ENCODE measurements at regions not wholly inside any gene's neighbourhood (a gene's known extent, or its start where the extent isn't known, plus 50 kb on each side); places are given as distances from the start of the nearest gene placed in this dataset.

DNA sequence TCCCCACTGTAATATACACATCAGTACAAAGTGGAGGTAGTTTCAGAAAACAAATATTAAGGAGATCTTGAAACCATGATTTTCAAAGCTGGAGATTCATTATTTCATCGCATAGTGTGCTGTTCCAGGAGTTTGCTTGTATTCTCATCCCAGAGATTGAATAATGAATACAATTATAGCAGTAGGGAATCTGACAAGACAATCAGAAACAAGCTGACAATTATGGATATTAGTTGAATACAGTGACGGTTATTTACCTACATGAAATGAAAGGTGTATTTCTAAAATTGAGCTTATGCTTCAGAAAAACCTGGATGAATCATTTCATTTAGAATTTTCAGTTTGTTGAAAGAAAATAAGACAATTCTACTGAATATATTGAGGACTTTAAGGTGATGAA, 2119.0 kb downstream of the MRPL39 start:
- intact Hi-C loops (cut with DNase I) = no loop called here

DNA sequence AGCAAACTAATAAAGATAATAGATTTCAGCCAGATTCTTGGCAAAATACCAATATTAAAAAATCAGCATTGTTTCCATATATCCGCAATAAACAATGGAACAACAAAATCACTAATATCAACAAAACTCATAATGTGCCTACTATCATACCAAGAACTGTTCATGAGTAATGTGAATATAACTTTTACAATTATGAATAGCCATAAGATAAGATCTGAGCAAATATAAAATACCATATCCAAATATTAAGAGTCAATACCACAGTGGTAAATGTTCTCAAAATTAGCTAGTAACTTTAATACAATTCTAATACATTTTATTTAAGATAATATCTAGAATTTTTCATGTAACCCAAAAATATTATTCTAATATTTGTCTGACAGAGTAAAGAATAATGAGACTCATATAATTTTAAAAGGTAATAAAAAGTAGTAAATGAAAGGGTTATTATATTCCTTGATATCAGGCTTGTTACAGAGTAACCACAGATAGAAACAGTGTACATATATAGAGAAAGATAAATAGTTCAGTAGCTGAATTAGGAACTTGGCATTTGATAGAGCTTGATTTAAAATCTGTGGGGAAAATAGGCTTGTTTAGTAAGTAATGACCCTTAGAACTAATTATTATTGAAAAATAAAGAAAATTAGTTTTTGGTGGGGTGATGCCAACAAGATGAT, 2126.6 kb downstream of the MRPL39 start:
- Histone ChIP-seq H3K27ac (ENCODE audit: low read length) (no peak overlapping the region), H3K4me1 (ENCODE audit: control insufficient read depth, insufficient read depth, low read length) (no peaks in the 10 kb centered on the region), H3K27me3 (ENCODE audit: control insufficient read depth, insufficient read depth) (no peaks in the 10 kb centered on the region), H3K9me3 (ENCODE audit: control insufficient read depth, low read length) (no peaks in the 10 kb centered on the region), H3K4me3 (ENCODE audit: low read length) (no peak overlapping the region)
- ATAC-seq = no peak
- intact Hi-C loops (cut with DNase I) = no loop called here
- no peak for DNase-seq
- 90% methylated on average over 1 of the region's 1 CpG for WGBS

More for the DNA sequence above, 2119.0 kb downstream of the MRPL39 start:
- WGBS = 80% methylated on average over 2 of the region's 2 CpGs
- Histone ChIP-seq H3K4me3 (ENCODE audit: low read length) (no peak overlapping the region), H3K27me3 (ENCODE audit: control insufficient read depth, insufficient read depth) (no peaks in the 10 kb centered on the region), H3K9me3 (ENCODE audit: control insufficient read depth, low read length) (no peaks in the 10 kb centered on the region), H3K4me1 (ENCODE audit: control insufficient read depth, insufficient read depth, low read length) (no peaks in the 10 kb centered on the region), H3K27ac (ENCODE audit: low read length) (no peak overlapping the region)
- ATAC-seq (no peak), DNase-seq (no peak)

DNA sequence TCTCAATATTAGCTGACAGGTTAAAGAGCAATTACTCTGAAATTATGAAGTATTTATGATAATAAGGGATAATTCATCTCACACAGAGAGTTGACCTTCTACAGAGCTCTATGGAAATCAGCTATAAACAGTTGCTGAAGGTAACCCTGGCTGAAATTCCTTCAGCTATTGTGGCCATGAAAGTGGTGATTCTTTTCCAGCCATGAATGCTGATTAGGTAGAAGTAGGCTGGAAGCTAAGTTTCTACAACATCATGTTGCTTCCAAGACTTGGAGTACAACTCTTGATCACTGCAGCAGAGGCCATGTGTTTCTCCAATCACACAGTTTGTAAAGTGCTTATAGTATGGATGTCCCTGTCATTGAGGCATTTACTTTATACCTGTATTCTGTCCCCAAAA, 2128.9 kb downstream of the MRPL39 start:
- Histone ChIP-seq H3K9me3 (ENCODE audit: control insufficient read depth, low read length) (no peaks in the 10 kb centered on the region), H3K27me3 (ENCODE audit: control insufficient read depth, insufficient read depth) (no peaks in the 10 kb centered on the region), H3K27ac (ENCODE audit: low read length) (no peak overlapping the region), H3K4me3 (ENCODE audit: low read length) (no peak overlapping the region), H3K4me1 (ENCODE audit: control insufficient read depth, insufficient read depth, low read length) (no peaks in the 10 kb centered on the region)
- intact Hi-C loops (cut with DNase I) = no loop called here
- DNase-seq = no peak
- ATAC-seq = no peak

DNA sequence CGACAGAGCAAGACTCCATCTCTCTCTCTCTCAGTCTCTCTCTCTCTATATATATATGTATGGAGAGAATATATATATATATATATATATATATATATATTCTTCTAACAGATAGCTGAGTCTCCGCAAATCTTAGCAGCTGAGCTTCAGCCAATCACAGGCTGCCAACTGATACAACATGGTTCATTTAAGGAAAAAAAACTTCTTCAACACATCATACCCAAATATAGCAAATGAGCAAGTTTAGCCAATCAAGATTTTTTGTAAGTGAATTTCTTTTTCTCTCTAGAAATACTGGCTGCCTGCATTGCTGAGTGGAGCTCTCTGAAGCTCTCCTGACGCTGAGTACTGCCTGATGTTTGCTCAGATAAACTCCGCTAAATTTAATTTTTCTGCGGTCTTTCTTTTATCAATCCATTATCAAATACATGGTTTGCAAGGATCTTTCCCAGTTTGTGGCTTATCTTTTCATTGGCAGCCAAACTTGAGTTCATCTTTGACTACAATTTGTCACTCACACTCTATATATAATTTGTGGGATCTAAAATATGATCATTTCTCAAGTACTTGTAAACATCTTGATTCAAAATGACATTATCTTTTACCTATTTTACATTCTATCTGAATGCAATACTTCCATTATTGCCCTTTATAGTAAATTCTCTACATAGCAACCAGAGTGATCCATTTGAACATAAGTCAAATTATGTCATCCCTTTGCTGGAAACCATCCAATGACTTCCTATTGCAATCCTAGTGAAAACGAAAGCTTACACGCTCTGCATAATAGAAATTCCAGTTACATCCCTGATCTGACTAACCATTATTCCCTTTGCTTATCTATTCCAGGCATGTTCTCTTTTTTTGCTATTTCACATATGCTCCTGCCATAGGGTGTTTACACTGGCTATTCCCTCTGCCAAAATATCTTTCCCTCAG, 2131.7 kb downstream of the MRPL39 start:
- no peaks in the 10 kb centered on the region for H3K9me3 ChIP-seq (ENCODE audit: control insufficient read depth, low read length)
- no peak overlapping the region for H3K27ac ChIP-seq (ENCODE audit: low read length)
- DNase-seq (no peak), ATAC-seq (no peak)
- H3K4me1 ChIP-seq (ENCODE audit: control insufficient read depth, insufficient read depth, low read length) = no peaks in the 10 kb centered on the region
- WGBS = 50% methylated on average over 7 of the region's 7 CpGs
- H3K4me3 ChIP-seq (ENCODE audit: low read length) = no peak overlapping the region
- intact Hi-C loops (cut with DNase I) = no loop called here
- no peaks in the 10 kb centered on the region for H3K27me3 ChIP-seq (ENCODE audit: control insufficient read depth, insufficient read depth)

DNA sequence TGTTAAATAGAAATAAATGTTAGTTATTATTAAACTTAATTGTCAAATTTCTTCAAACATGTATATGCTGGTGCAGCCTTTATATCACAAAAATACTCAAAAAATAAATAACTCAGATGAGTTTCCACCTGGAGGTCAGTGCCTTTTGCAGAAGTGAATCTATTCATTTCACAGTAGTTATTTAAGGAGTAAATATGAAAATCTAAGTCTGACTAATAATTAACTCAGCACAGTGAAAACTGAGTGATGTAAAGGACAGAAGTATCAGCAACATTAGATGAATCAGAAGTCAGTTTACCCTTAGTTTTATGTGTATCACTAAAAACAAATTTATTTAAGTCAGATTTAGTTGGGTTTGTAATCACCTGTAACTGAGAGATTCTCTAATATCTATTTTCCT, 2135.4 kb downstream of the MRPL39 start:
- Histone ChIP-seq H3K9me3 (ENCODE audit: control insufficient read depth, low read length) (no peaks in the 10 kb centered on the region), H3K4me1 (ENCODE audit: control insufficient read depth, insufficient read depth, low read length) (no peaks in the 10 kb centered on the region), H3K27me3 (ENCODE audit: control insufficient read depth, insufficient read depth) (no peaks in the 10 kb centered on the region), H3K4me3 (ENCODE audit: low read length) (no peak overlapping the region), H3K27ac (ENCODE audit: low read length) (no peak overlapping the region)
- intact Hi-C loops (cut with DNase I) = no loop called here
- ATAC-seq (no peak), DNase-seq (no peak)

DNA sequence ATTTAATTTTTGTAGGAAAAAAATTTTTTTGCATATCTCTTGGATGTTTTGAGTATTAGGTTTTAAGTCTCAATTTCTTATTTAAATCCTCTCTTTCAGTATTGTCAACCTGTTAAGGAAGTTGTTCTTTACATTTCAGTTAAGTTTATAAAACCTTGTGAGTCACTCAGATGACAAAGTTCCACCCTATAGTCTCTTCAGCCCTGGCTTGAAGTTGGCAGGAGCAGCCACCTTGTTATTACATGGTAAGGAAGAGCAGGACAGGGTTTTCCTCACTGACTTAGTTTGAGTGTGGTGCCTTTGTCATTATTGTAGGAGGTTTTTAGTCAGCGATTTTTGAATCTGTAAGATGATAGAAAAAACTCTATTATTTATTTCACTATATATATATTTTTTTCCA, 2143.9 kb downstream of the MRPL39 start:
- no peaks in the 10 kb centered on the region for H3K9me3 ChIP-seq (ENCODE audit: control insufficient read depth, low read length)
- 82% methylated on average over 1 of the region's 1 CpG for WGBS
- intact Hi-C loops (cut with DNase I) = no loop called here
- DNase-seq = no peak
- ATAC-seq = no peak
- H3K27ac ChIP-seq (ENCODE audit: low read length) = no peak overlapping the region
- H3K27me3 ChIP-seq (ENCODE audit: control insufficient read depth, insufficient read depth) = no peaks in the 10 kb centered on the region
- no peak overlapping the region for H3K4me3 ChIP-seq (ENCODE audit: low read length)
- no peaks in the 10 kb centered on the region for H3K4me1 ChIP-seq (ENCODE audit: control insufficient read depth, insufficient read depth, low read length)

DNA sequence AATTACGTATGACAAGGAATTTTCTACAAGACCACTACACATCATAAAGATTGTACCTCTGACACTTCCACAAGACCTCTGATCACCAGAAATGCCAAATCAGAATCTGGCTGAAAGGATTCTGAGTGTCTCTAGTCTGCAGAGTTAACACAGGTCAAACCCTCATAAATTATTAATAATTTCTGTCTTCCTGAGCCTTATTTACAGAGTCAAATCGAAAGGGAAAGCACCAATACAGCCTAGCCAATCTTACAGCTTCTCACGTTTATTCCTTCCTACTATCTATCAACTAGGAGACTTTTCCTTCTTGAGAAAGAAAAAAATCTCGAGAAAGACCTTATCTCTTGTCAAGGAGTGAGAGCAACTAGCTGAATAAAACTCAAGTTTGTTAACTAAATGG, 2151.6 kb downstream of the MRPL39 start:
- no peak for ATAC-seq
- WGBS = 55% methylated on average over 4 of the region's 4 CpGs
- H3K4me1 ChIP-seq (ENCODE audit: control insufficient read depth, insufficient read depth, low read length) = no peaks in the 10 kb centered on the region
- no peak overlapping the region for H3K4me3 ChIP-seq (ENCODE audit: low read length)
- H3K9me3 ChIP-seq (ENCODE audit: control insufficient read depth, low read length) = no peaks in the 10 kb centered on the region
- H3K27ac ChIP-seq (ENCODE audit: low read length) = no peak overlapping the region
- no peaks in the 10 kb centered on the region for H3K27me3 ChIP-seq (ENCODE audit: control insufficient read depth, insufficient read depth)
- no peak for DNase-seq
- intact Hi-C loops (cut with DNase I) = no loop called here

DNA sequence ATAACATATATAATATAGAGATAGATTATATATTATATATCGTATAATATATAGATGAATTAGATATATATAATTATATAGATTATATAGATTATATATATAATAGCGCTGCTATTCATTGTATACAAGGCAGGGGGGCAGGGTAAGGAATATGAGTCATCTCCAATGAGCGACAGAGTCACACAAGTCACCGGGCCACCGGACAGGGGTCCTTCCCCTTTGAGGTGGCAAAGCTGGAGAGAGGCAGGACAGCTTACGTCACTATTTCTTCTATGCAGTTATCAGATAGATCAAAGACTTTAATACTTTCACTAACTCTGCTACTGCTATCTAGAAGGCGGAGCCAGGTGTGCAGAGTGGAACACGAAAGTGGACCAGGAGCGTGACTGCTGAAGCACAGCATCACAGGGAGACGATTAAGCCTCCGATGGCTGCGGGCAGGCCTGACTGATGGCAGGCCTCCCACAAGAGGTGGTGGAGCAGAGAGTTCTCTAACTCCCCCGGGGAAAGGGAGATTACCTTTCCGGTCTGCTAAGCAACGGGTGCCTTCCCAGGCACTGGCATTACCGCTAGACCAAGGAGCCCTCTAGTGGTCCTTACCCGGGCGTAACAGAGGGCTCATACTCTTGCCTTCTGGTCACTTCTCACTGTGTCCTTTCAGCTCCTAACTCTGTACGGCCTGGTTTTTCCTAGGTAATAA, 2154.7 kb downstream of the MRPL39 start:
- Histone ChIP-seq H3K9me3 (ENCODE audit: control insufficient read depth, low read length) (no peaks in the 10 kb centered on the region), H3K27ac (ENCODE audit: low read length) (no peak overlapping the region), H3K4me1 (ENCODE audit: control insufficient read depth, insufficient read depth, low read length) (no peaks in the 10 kb centered on the region), H3K4me3 (ENCODE audit: low read length) (no peak overlapping the region), H3K27me3 (ENCODE audit: control insufficient read depth, insufficient read depth) (no peaks in the 10 kb centered on the region)
- ATAC-seq = no peak
- peak in 2 of 3 donors; percentile 20 to 23 for DNase-seq
- intact Hi-C loops (cut with DNase I) = no loop called here
- WGBS = 41% methylated on average over 19 of the region's 19 CpGs

DNA sequence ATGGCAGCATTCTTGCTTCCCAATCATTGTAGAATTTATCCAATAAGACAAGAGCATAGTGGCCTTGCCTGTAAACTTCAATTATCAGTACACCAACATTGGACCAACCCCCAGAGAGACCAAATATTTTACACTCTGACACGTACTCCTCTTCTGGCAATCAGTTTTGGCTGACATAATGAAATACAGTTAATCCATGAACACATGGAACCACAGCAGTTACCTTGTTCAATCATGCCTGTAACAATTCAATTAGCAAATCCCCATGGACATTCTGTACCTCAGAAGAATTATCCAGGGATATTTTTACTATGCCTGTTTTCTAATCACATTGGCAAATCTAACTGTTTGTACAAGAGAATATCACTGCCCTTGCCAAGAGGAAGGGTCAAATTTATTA, 2162.0 kb downstream of the MRPL39 start:
- ATAC-seq = no peak
- Histone ChIP-seq H3K9me3 (ENCODE audit: control insufficient read depth, low read length) (no peaks in the 10 kb centered on the region), H3K27me3 (ENCODE audit: control insufficient read depth, insufficient read depth) (no peaks in the 10 kb centered on the region), H3K4me3 (ENCODE audit: low read length) (no peak overlapping the region), H3K4me1 (ENCODE audit: control insufficient read depth, insufficient read depth, low read length) (no peaks in the 10 kb centered on the region), H3K27ac (ENCODE audit: low read length) (no peak overlapping the region)
- intact Hi-C loops (cut with DNase I) = no loop called here
- no peak for DNase-seq
- 54% methylated on average over 1 of the region's 1 CpG for WGBS

DNA sequence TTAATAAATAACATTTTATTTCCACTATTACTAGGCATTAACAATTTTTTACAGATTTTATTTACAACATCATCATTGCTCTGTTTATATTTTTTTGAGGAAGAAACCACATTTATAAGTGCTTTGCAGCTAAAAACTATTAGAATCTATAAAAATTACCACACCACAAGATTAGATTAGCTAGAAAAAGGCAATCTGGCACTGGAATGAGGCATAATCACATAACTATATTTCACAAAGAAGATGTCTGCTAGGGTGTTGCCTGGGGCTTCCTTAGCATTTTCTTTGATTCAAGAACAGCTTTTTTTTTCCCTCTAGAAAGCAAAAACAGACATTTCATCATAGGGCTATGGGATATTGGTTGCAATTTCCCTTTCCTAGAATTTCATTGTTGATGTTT, 2169.2 kb downstream of the MRPL39 start:
- intact Hi-C loops (cut with DNase I) = no loop called here
- Histone ChIP-seq H3K9me3 (ENCODE audit: control insufficient read depth, low read length) (no peaks in the 10 kb centered on the region), H3K27me3 (ENCODE audit: control insufficient read depth, insufficient read depth) (no peaks in the 10 kb centered on the region), H3K4me1 (ENCODE audit: control insufficient read depth, insufficient read depth, low read length) (no peaks in the 10 kb centered on the region), H3K27ac (ENCODE audit: low read length) (no peak overlapping the region), H3K4me3 (ENCODE audit: low read length) (no peak overlapping the region)
- no peak for ATAC-seq
- no peak for DNase-seq

DNA sequence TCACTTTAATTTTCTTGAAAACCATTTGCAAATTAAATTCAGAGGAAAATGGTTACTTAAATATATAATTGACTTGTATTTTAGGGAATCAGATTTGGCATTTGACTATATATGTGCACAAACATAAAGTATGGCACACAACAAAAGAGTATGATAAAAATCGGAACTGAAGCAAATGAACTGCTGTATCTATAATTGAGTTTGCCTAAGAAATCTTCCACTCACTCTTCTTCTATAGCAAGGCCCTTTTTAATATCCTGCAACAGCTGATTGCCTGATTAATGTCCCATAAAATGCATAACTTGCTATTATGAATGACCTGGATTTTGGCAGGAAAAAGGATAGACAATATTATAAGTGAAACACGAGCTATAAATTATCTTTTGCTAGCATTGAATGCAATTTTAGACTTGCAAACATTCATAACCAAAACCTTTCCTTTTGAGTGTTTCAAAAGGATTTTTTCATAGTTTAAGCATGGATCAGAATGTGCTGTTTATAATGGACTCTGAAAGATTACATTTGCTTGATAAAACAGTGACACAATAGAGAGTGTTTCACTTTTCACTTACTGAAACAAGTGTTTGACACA, 2204.3 kb downstream of the MRPL39 start:
- Histone ChIP-seq H3K4me1 (ENCODE audit: control insufficient read depth, insufficient read depth, low read length) (no peaks in the 10 kb centered on the region), H3K27ac (ENCODE audit: low read length) (no peak overlapping the region), H3K4me3 (ENCODE audit: low read length) (no peak overlapping the region), H3K27me3 (ENCODE audit: control insufficient read depth, insufficient read depth) (no peaks in the 10 kb centered on the region), H3K9me3 (ENCODE audit: control insufficient read depth, low read length) (no peaks in the 10 kb centered on the region)
- DNase-seq (no peak), ATAC-seq (no peak)
- WGBS = 50% methylated on average over 2 of the region's 2 CpGs
- intact Hi-C loops (cut with DNase I) = no loop called here
